HCT116 (cell line): ENCODE measurements at regions not wholly inside any gene's neighbourhood (a gene's known extent, or its start where the extent isn't known, plus 50 kb on each side); places are given as distances from the start of the nearest gene placed in this dataset.

Source experiments
- ATAC-seq: fragments of 200-7000 bp; cut with Tn5 transposase; 2 replicates; pipeline ENCODE4 v1.9.1; 2020; ENCODE audit warnings: mild to moderate bottlenecking, moderate library complexity
- BruUV-seq: library from RNA; stranded (reverse); fragments of 400-500 nt; replicated peaks from 2 replicates; lab custom pipeline; 2021; lab: Mats Ljungman, UMichigan
- CTCF ChIA-PET: fragments of 300-600 bp; sonication (Branson Sonifier 250); formaldehyde crosslinking; loops from one replicate; lab custom pipeline; 2021; ENCODE audit warnings: antibody characterized with exemption; lab: Charles Lee
- POLR2A ChIA-PET: fragments of 300-600, 350-600 bp; sonication (Branson Sonifier 250); formaldehyde crosslinking; loops from one replicate; lab custom pipeline; 2021; ENCODE audit warnings: antibody characterized with exemption; lab: Charles Lee
- RAD21 ChIA-PET, 2 experiments: fragments of 300-600 bp; sonication (Branson Sonifier 250); formaldehyde crosslinking; loops; one replicate each; lab custom pipeline; 2023; ENCODE audit warnings: low total read pairs in 2 of 2; ENCODE audit not compliant: uncharacterized antibody in 2 of 2, unreplicated experiment in 2 of 2, low non-redundant PET in 1 of 2; lab: Charles Lee
- DNase-seq: peaks from one replicate; pipeline ENCODE4 v3.0.0-alpha.2; 2010; ENCODE audit warnings: low read depth, low spot score
- H2AFZ ChIP-seq: fragments of 200-600 bp; shearing (Covaris generic), sonication (generic); 2 replicates; pipeline ENCODE4 v1.6.1; 2017; ENCODE audit warnings: low read depth, mixed run types, mixed read lengths, antibody characterized with exemption, low read length; ENCODE audit not compliant: poor library complexity, severe bottlenecking
- H3K27ac ChIP-seq: 2 replicates; pipeline ENCODE4 v1.5.1; 2012; ENCODE audit warnings: low read depth, low read length
- H3K27me3 ChIP-seq: fragments of 200-600 bp; sonication (generic); 2 replicates; pipeline ENCODE4 v1.6.1; 2016; ENCODE audit warnings: mixed run types, low read length, mixed read lengths; ENCODE audit not compliant: insufficient read depth
- H3K36me3 ChIP-seq, 2 experiments: fragments of 200-500 bp in 1 of 2; fragments of 200-600 bp in 1 of 2; sonication (Bioruptor generic) in 1 of 2; sonication (generic) in 1 of 2; 2 replicates each; pipeline versions ENCODE4 v1.5.1 to v1.6.1; 2014 to 2016; ENCODE audit warnings: low read length in 2 of 2, inconsistent platforms in 1 of 2, mixed read lengths in 1 of 2, mixed run types in 1 of 2; ENCODE audit not compliant: insufficient read depth in 2 of 2, control insufficient read depth in 1 of 2
- H3K4me1 ChIP-seq, 2 experiments: fragments of 200-600 bp in 1 of 2; sonication (generic) in 1 of 2; 2 replicates each; pipeline versions ENCODE4 v1.5.1 to v1.6.1; 2012 to 2017; ENCODE audit warnings: low read length in 2 of 2, inconsistent platforms in 1 of 2, mild to moderate bottlenecking in 1 of 2, mixed read lengths in 1 of 2, mixed run types in 1 of 2, moderate library complexity in 1 of 2; ENCODE audit not compliant: insufficient read depth in 2 of 2, control insufficient read depth in 1 of 2
- H3K4me2 ChIP-seq: fragments of 200-600 bp; sonication (generic); 2 replicates; pipeline ENCODE4 v1.6.1; 2017; ENCODE audit warnings: mixed run types, low read length, mixed read lengths
- H3K4me3 ChIP-seq, 2 experiments: fragments of 200-600 bp in 1 of 2; sonication (generic) in 1 of 2; replicated peaks in 1 of 2; 2 replicates each; pipeline ENCODE4 v1.5.1; 2011 to 2016; ENCODE audit warnings: low read length in 2 of 2, control low read depth in 1 of 2, low read depth in 1 of 2, mild to moderate bottlenecking in 1 of 2, mixed read lengths in 1 of 2, mixed run types in 1 of 2
- H3K79me2 ChIP-seq: fragments of 200-600 bp; sonication (generic); 2 replicates; pipeline ENCODE4 v1.6.1; 2017; ENCODE audit warnings: mild to moderate bottlenecking, mixed run types, low read length, moderate library complexity, mixed read lengths; ENCODE audit not compliant: insufficient read depth
- H3K9ac ChIP-seq: fragments of 200-600 bp; sonication (generic); 2 replicates; pipeline ENCODE4 v1.6.1; 2016; ENCODE audit warnings: low read length, mixed read lengths
- H3K9me2 ChIP-seq: fragments of 200-600 bp; sonication (generic), shearing (Covaris generic); 2 replicates; pipeline ENCODE4 v1.6.1; 2017; ENCODE audit warnings: mixed run types, mild to moderate bottlenecking, moderate library complexity; ENCODE audit not compliant: insufficient read depth
- H3K9me3 ChIP-seq, 2 experiments: fragments of 200-500 bp in 1 of 2; fragments of 200-600 bp in 1 of 2; sonication (Bioruptor generic) in 1 of 2; sonication (generic) in 1 of 2; 2 replicates each; pipeline ENCODE4 v1.6.1; 2014 to 2017; ENCODE audit warnings: low read length in 2 of 2, mixed read lengths in 2 of 2, inconsistent platforms in 1 of 2, low read depth in 1 of 2, mild to moderate bottlenecking in 1 of 2, mixed run types in 1 of 2, moderate library complexity in 1 of 2; ENCODE audit not compliant: control insufficient read depth in 1 of 2, insufficient read depth in 1 of 2
- H4K20me1 ChIP-seq: fragments of 200-600 bp; sonication (generic), shearing (Covaris generic); 2 replicates; pipeline ENCODE4 v1.6.1; 2017; ENCODE audit warnings: mixed run types, mild to moderate bottlenecking, moderate library complexity; ENCODE audit not compliant: insufficient read depth
- EGR1 ChIP-seq: IDR thresholded peaks from 2 replicates; pipeline ENCODE4 v1.6.1; 2012; ENCODE audit warnings: low read depth
- ELF1 ChIP-seq: IDR thresholded peaks from 2 replicates; pipeline ENCODE4 v1.6.1; 2012; ENCODE audit warnings: low read depth, borderline replicate concordance
- EZH2 ChIP-seq: fragments of 200-600 bp; sonication (generic); IDR thresholded peaks from 2 replicates; pipeline ENCODE4 v1.6.1; 2017; ENCODE audit warnings: antibody characterized with exemption, mixed run types
- FOSL1 ChIP-seq: IDR thresholded peaks from 2 replicates; pipeline ENCODE4 v1.6.1; 2012; ENCODE audit warnings: low read depth
- JUND ChIP-seq: IDR thresholded peaks from 2 replicates; pipeline ENCODE4 v1.6.1; 2012
- POLR2A ChIP-seq: IDR thresholded peaks from 2 replicates; pipeline ENCODE4 v1.7.0; 2011; ENCODE audit warnings: borderline replicate concordance; ENCODE audit not compliant: insufficient read depth, insufficient read length; ENCODE audit errors: extremely low read depth
- POLR2AphosphoS5 ChIP-seq: IDR thresholded peaks from 2 replicates; pipeline ENCODE4 v1.6.1; 2011; ENCODE audit warnings: mild to moderate bottlenecking, low read depth, low read length, moderate library complexity
- YY1 ChIP-seq: IDR thresholded peaks from 2 replicates; pipeline ENCODE4 v1.6.1; 2011; ENCODE audit warnings: low read length, low read depth, moderate library complexity, mild to moderate bottlenecking; ENCODE audit not compliant: insufficient replicate concordance; ENCODE audit errors: extremely low read depth
- ZNF274 ChIP-seq: fragments of 200-500 bp; sonication (Bioruptor generic); IDR thresholded peaks from 2 replicates; pipeline ENCODE4 v1.6.1; 2014; ENCODE audit warnings: mild to moderate bottlenecking, low read depth, low read length, inconsistent platforms
- intact Hi-C: fragments of 100-400 bp; cut with micrococcal nuclease; formaldehyde crosslinking; loops from 2 replicates; pipeline ENCODE4 v1.10.0; 2022
- TF ChIP-seq, protein P1 (sequence below): IDR thresholded peaks from 2 replicates; pipeline ENCODE4 v1.6.1; 2012
- TF ChIP-seq, protein P2 (sequence below): IDR thresholded peaks from 2 replicates; pipeline ENCODE4 v1.6.1; 2012

DNA sequence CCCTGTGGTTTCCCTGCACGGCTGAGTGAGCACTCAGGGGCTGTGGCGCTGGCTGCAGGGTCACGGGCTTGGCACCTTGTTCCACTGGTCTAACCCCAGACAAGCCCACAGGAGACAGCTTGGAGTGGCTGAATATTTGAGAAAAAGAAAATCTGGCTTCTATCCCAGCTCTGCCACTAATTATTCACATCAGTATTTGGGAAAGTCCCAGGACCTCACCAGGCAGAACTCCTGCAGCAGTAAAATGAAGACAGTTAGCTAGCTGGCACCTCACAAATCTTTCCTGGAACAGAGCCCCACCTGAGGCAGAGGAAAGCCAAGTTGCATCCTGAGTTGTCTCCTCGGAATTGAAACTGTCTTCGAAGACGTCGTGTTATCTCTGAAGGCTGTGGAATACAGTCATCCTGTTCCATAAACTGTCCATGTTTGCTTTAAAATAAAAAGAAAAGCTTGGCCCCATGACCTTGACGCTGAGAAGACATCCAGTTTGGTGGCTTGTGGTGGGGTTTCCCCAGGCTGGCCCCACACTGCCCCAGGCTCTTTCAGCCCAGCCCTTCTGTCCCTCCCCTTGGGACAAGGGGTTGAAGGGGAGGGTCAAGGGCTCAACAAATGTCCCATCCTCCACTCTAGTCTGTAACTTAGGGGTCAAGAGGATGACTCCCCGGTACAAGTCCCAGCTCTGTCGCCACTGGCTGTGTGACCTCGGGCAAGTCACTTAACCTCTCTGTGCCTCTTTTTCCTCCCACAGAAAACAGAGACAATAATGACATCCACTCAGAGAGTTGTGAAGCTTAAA is 93.8 kb upstream of the TMPRSS2 start:
- ChIA-PET RAD21 (no interaction called here), CTCF (interaction anchor here (1.0 kb wide), 1 partner anchor 11 kb away, joined by 3 read pairs; no protein-coding TSS in a partner anchor), POLR2A (no interaction called here)
- ATAC-seq = no peak
- H3K9me2 ChIP-seq = no peaks in the 10 kb centered on the region
- no TSS peak for BruUV-seq
- intact Hi-C loops = no loop called here
- no peak overlapping the region for H3K4me2 ChIP-seq
- TF ChIP-seq, protein P1, sequence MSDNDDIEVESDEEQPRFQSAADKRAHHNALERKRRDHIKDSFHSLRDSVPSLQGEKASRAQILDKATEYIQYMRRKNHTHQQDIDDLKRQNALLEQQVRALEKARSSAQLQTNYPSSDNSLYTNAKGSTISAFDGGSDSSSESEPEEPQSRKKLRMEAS = no peak
- no peak for TF ChIP-seq FOSL1
- TF ChIP-seq ZNF274 = no peak
- H3K36me3 ChIP-seq = no peaks in the 10 kb centered on the region
- H3K4me1 ChIP-seq = no peaks in the 10 kb centered on the region
- H3K9me3 ChIP-seq = no peaks in the 10 kb centered on the region
- H3K9ac ChIP-seq = no peak overlapping the region
- H3K79me2 ChIP-seq = no peaks in the 10 kb centered on the region
- H2AFZ ChIP-seq = no peak overlapping the region
- H3K27me3 ChIP-seq = no peaks in the 10 kb centered on the region
- H4K20me1 ChIP-seq = no peaks in the 10 kb centered on the region
- no peak for DNase-seq
- H3K4me3 ChIP-seq = no peak overlapping the region
- H3K27ac ChIP-seq = no peak overlapping the region

DNA sequence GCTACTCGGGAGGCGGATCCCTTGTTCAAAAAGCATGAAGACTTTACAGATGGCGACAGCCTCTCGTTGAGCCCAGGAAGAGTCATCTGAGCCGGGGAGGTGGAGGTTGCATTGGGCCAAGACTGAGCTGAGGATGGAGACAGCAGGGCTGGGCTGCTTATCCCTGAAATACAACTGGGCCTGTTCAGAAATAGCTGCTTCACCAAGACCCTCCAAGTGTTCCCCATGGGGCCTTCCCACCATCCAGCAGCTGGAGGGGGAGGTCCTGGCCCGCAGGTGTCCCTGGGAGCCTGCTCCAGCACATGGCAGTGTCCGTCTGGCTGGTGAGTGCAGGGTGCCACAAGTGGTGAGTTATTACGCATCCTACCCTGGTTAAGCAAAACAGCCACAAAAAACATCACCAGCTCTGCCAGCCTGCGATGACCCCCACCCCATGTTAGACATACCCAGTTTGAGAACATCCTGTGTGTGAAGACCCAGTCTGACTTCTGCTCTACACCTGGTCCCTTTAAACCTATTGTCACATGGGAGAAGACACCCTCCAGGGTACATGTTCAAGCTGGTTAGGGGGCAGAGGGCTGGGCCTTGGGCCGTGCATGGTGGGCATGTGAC is 93.1 kb upstream of the TMPRSS2 start:
- no peak for DNase-seq
- CTCF ChIA-PET = interaction anchor here (1.0 kb wide), 2 partner anchors 11 kb away, joined by 3 read pairs; no protein-coding TSS in a partner anchor
- RAD21 ChIA-PET = no interaction called here
- Histone ChIP-seq H3K4me2 (no peak overlapping the region), H3K9me2 (no peaks in the 10 kb centered on the region), H3K27ac (no peak overlapping the region), H4K20me1 (no peaks in the 10 kb centered on the region), H3K9ac (no peak overlapping the region), H3K4me1 (no peaks in the 10 kb centered on the region), H3K27me3 (no peaks in the 10 kb centered on the region), H3K36me3 (no peaks in the 10 kb centered on the region), H3K9me3 (no peaks in the 10 kb centered on the region), H2AFZ (no peak overlapping the region), H3K4me3 (no peak overlapping the region), H3K79me2 (no peaks in the 10 kb centered on the region)
- TF ChIP-seq POLR2A = no peak
- no peak for TF ChIP-seq YY1
- TF ChIP-seq, protein P2, sequence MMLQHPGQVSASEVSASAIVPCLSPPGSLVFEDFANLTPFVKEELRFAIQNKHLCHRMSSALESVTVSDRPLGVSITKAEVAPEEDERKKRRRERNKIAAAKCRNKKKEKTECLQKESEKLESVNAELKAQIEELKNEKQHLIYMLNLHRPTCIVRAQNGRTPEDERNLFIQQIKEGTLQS = no peak
- TF ChIP-seq JUND = no peak
- no peak for TF ChIP-seq EGR1
- TF ChIP-seq EZH2 = no peak
- no peak for TF ChIP-seq POLR2AphosphoS5
- TF ChIP-seq ELF1 = no peak
- POLR2A ChIA-PET = no interaction called here
- ATAC-seq = no peak
- BruUV-seq = no TSS peak
- intact Hi-C loops = no loop called here
